ENCODE measurements at regions not wholly inside any gene's neighbourhood (a gene's known extent, or its start where the extent isn't known, plus 50 kb on each side); places are given as distances from the start of the nearest gene placed in this dataset.

DNA sequence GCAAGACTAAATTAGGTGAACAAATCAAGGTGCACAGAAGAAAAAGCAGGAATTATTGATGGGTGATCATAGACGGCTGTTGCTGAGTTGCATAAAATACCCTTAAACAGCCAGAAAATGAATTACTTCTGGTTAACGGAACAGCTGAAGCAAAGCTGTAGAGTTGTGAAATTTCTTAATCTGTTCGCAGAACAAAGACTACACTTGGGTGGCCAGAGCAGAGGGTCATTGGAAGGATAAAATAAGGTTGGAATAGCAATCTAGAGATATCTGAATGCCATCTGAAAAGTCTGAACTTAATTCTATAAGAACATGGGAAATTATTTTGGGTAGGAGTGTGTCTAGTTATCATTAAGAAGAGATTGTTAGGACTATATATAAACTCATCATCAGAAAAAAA is 339.1 kb upstream of the RSPO3 start:
- no peaks in the 10 kb centered on the region for H3K9me2 ChIP-seq (replicated peaks; ENCODE audit: insufficient read depth, low read length)
- no peaks in the 10 kb centered on the region for H3K9me3 ChIP-seq (replicated peaks; ENCODE audit: insufficient read depth, low read length)
- no peak for DNase-seq
- H3K4me2 ChIP-seq (ENCODE audit: low read depth, low read length), result no peak overlapping the region
- H3K27ac ChIP-seq (ENCODE audit: low read length), result no peak overlapping the region
- no peaks in the 10 kb centered on the region for H3F3A ChIP-seq (ENCODE audit: insufficient read depth, low read length)
- H3K4me1 ChIP-seq (ENCODE audit: low read length), result no peaks in the 10 kb centered on the region
- no peaks in the 10 kb centered on the region for H3K27me3 ChIP-seq (replicated peaks; ENCODE audit: insufficient read depth, low read length)
- no peak overlapping the region for H3K9ac ChIP-seq (ENCODE audit: low read length)
- H4K20me1 ChIP-seq (ENCODE audit: insufficient read depth, low read length), result no peaks in the 10 kb centered on the region
- H2AFZ ChIP-seq (ENCODE audit: low read length), result no peak overlapping the region
- H3K79me2 ChIP-seq (ENCODE audit: low read length), result no peaks in the 10 kb centered on the region
- TF ChIP-seq, protein P1, sequence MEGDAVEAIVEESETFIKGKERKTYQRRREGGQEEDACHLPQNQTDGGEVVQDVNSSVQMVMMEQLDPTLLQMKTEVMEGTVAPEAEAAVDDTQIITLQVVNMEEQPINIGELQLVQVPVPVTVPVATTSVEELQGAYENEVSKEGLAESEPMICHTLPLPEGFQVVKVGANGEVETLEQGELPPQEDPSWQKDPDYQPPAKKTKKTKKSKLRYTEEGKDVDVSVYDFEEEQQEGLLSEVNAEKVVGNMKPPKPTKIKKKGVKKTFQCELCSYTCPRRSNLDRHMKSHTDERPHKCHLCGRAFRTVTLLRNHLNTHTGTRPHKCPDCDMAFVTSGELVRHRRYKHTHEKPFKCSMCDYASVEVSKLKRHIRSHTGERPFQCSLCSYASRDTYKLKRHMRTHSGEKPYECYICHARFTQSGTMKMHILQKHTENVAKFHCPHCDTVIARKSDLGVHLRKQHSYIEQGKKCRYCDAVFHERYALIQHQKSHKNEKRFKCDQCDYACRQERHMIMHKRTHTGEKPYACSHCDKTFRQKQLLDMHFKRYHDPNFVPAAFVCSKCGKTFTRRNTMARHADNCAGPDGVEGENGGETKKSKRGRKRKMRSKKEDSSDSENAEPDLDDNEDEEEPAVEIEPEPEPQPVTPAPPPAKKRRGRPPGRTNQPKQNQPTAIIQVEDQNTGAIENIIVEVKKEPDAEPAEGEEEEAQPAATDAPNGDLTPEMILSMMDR (IDR thresholded peaks at IDR 0.05; ENCODE audit: low read length), result no peak
- no peak for TF ChIP-seq EZH2 (optimal IDR thresholded peaks at IDR 0.05; ENCODE audit: low read depth, low read length)
- no peak for TF ChIP-seq EZH2phosphoT487 (IDR thresholded peaks at IDR 0.05; ENCODE audit: low read length)
- no peak overlapping the region for H3K4me3 ChIP-seq (ENCODE audit: low read length)
- H3K36me3 ChIP-seq (replicated peaks; ENCODE audit: insufficient read depth, low read length), result no peaks in the 10 kb centered on the region

DNA sequence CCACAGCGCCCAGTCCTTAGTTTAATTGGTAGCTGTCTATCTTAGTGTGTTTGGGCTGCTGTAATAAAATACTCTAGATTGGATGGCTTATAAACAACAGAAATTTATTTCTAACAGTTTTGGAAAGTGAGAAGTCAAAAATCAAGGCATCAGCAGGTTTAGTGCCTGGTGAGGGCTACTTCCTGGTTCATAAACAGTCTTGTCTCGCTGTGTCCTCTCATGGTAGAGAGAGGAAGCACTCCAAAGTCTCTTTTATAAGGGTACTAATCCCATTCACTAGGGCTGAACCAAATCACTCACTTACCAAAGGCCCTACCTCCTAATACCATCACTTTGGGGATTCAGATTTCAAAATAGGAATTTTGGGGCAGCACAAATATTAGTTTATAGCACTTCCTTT is 336.9 kb upstream of the RSPO3 start:
- Histone ChIP-seq H3K4me3 (ENCODE audit: low read length) (no peak overlapping the region), H3K4me1 (ENCODE audit: low read length) (no peaks in the 10 kb centered on the region), H3K9me2 (replicated peaks; ENCODE audit: insufficient read depth, low read length) (no peaks in the 10 kb centered on the region), H3F3A (ENCODE audit: insufficient read depth, low read length) (no peaks in the 10 kb centered on the region), H3K36me3 (replicated peaks; ENCODE audit: insufficient read depth, low read length) (no peaks in the 10 kb centered on the region), H4K20me1 (ENCODE audit: insufficient read depth, low read length) (no peaks in the 10 kb centered on the region), H2AFZ (ENCODE audit: low read length) (no peak overlapping the region), H3K9ac (ENCODE audit: low read length) (no peak overlapping the region), H3K4me2 (ENCODE audit: low read depth, low read length) (no peak overlapping the region), H3K27me3 (replicated peaks; ENCODE audit: insufficient read depth, low read length) (no peaks in the 10 kb centered on the region), H3K27ac (ENCODE audit: low read length) (no peak overlapping the region), H3K79me2 (ENCODE audit: low read length) (no peaks in the 10 kb centered on the region), H3K9me3 (replicated peaks; ENCODE audit: insufficient read depth, low read length) (no peaks in the 10 kb centered on the region)
- TF ChIP-seq EZH2phosphoT487 (IDR thresholded peaks at IDR 0.05; ENCODE audit: low read length) (no peak), EZH2 (optimal IDR thresholded peaks at IDR 0.05; ENCODE audit: low read depth, low read length) (no peak)
- TF ChIP-seq, protein P1 (IDR thresholded peaks at IDR 0.05; ENCODE audit: low read length), result no peak
- peak; percentile 15 for DNase-seq

DNA sequence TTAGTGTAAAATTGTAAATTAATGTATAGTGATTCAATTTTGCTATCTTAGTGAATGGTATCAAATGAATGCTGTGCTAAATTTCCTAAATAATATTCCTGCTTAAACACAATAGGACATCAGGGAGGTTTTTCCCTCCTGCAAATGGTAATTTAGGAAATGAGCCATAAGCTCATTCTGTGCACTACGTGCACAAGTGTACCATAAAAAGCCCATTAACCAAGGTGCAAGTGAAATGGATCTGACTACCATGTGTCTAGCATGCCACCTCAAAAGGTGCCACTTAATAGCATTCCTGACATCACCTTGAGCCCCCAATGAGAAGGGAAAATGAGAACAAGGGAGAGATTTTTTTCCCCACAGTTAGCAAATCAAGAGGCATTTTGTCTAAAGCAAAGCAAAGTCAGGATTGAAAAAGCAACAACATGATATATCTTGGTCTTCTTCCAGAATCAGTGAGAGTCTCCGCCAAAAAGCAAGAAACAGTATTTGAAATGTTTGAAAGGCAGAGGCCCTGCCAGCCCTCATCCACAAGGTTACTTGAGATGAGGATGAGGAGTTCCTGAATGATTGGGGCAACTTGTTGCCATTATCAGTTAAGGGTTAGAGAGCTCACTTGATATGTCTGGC is 334.2 kb upstream of the RSPO3 start:
- no peak for DNase-seq
- TF ChIP-seq, protein P1 (IDR thresholded peaks at IDR 0.05; ENCODE audit: low read length), result no peak
- TF ChIP-seq EZH2phosphoT487 (IDR thresholded peaks at IDR 0.05; ENCODE audit: low read length) (no peak), EZH2 (optimal IDR thresholded peaks at IDR 0.05; ENCODE audit: low read depth, low read length) (no peak)
- no peak overlapping the region for H3K9ac ChIP-seq (ENCODE audit: low read length)
- H3F3A ChIP-seq (ENCODE audit: insufficient read depth, low read length), result no peaks in the 10 kb centered on the region
- H4K20me1 ChIP-seq (ENCODE audit: insufficient read depth, low read length), result no peaks in the 10 kb centered on the region
- no peak overlapping the region for H3K4me2 ChIP-seq (ENCODE audit: low read depth, low read length)
- H3K79me2 ChIP-seq (ENCODE audit: low read length), result no peaks in the 10 kb centered on the region
- no peaks in the 10 kb centered on the region for H3K9me2 ChIP-seq (replicated peaks; ENCODE audit: insufficient read depth, low read length)
- no peak overlapping the region for H2AFZ ChIP-seq (ENCODE audit: low read length)
- H3K27me3 ChIP-seq (replicated peaks; ENCODE audit: insufficient read depth, low read length), result no peaks in the 10 kb centered on the region
- no peaks in the 10 kb centered on the region for H3K36me3 ChIP-seq (replicated peaks; ENCODE audit: insufficient read depth, low read length)
- no peaks in the 10 kb centered on the region for H3K9me3 ChIP-seq (replicated peaks; ENCODE audit: insufficient read depth, low read length)
- no peak overlapping the region for H3K4me3 ChIP-seq (ENCODE audit: low read length)
- H3K27ac ChIP-seq (ENCODE audit: low read length), result no peak overlapping the region
- no peaks in the 10 kb centered on the region for H3K4me1 ChIP-seq (ENCODE audit: low read length)
